Ecto neural progenitor cell (in vitro differentiated cells): ENCODE measurements at regions not wholly inside any gene's neighbourhood (a gene's known extent, or its start where the extent isn't known, plus 50 kb on each side); places are given as distances from the start of the nearest gene placed in this dataset.

Experiments used
- DNase-seq: peaks from one replicate; pipeline ENCODE4 v3.0.0-alpha.2; 2018; ENCODE audit warnings: low spot score

GRCh38 chr1:29524285-29525065, 288.2 kb downstream of the PTPRU start:
- DNase-seq: peak; percentile 39

- DNase-seq: peak; percentile 31
These were observed 287.3 kb downstream of the PTPRU start for GRCh38 chr1:29523576-29523975.

- DNase-seq: peak; percentile 17
These were observed 286.8 kb downstream of the PTPRU start for GRCh38 chr1:29523136-29523535.

GRCh38 chr1:29521811-29522580, 285.7 kb downstream of the PTPRU start:
- peak; percentile 38 for DNase-seq

GRCh38 chr1:29521438-29521715, 285.1 kb downstream of the PTPRU start:
- DNase-seq: peak; percentile 28

- peak; percentile 36 for DNase-seq
These were observed 284.5 kb downstream of the PTPRU start for GRCh38 chr1:29520571-29521437.

- DNase-seq: peak; percentile 35
These were observed 283.4 kb downstream of the PTPRU start for GRCh38 chr1:29519788-29520110.

- peak; percentile 39 for DNase-seq
These were observed 282.9 kb downstream of the PTPRU start for GRCh38 chr1:29519108-29519787.

- peak; percentile 29 for DNase-seq
These were observed 282.0 kb downstream of the PTPRU start for GRCh38 chr1:29518183-29518835.

GRCh38 chr1:29517251-29518086, 281.1 kb downstream of the PTPRU start:
- peak; percentile 38 for DNase-seq

GRCh38 chr1:29516063-29516820, 279.9 kb downstream of the PTPRU start:
- no peak for DNase-seq

- no peak for DNase-seq
These were observed 279.0 kb downstream of the PTPRU start for GRCh38 chr1:29515170-29515955.

- no peak for DNase-seq
These were observed 278.2 kb downstream of the PTPRU start for GRCh38 chr1:29514361-29515169.

- peak; percentile 66 for DNase-seq
These were observed 277.0 kb downstream of the PTPRU start for GRCh38 chr1:29513357-29513756.

- peak; percentile 12 for DNase-seq
These were observed 275.1 kb downstream of the PTPRU start for GRCh38 chr1:29511436-29511835.

- DNase-seq: peak; percentile 40
These were observed 272.3 kb downstream of the PTPRU start for GRCh38 chr1:29508458-29509107.

- peak; percentile 38 for DNase-seq
These were observed 270.4 kb downstream of the PTPRU start for GRCh38 chr1:29506678-29507225.
